K562 (cell line): ENCODE measurements at regions not wholly inside any gene's neighbourhood (a gene's known extent, or its start where the extent isn't known, plus 50 kb on each side); places are given as distances from the start of the nearest gene placed in this dataset.

Experiments used
- EP300 ChIP-seq: IDR thresholded peaks from 2 replicates; pipeline ENCODE4 v1.6.1; 2012; ENCODE audit warnings: low read length, improper control_type of control experiment
- FOXJ3 ChIP-seq: sonication (generic); formaldehyde crosslinking; IDR thresholded peaks from 2 replicates; pipeline ENCODE4 v1.4.0; 2020; ENCODE audit warnings: mild to moderate bottlenecking, missing genetic modification reagents

DNA sequence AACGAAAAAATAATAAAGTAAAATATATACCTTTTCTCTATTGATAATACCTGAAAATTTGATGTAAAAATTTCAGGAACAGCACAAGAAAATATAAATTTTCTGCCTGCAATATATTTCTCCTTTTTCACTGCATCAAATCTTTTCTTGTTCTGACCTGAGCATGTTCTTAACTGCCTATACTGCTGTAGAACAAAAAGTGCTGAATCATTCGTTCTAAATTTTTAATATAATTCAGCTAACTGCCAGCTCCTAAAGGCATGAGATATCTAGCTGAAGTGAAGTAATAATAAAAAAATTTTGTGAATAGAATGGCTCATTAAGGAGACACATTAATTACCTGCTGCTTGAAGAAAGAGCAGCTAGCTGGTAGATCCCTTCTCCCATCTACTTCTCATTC is 188.6 kb upstream of the FKBP1C start:
- TF ChIP-seq EP300 (no peak), FOXJ3 (CRISPR knock-in tag) (no peak)
